Panc1 (cell line): ENCODE measurements at regions not wholly inside any gene's neighbourhood (a gene's known extent, or its start where the extent isn't known, plus 50 kb on each side); places are given as distances from the start of the nearest gene placed in this dataset.

ENCODE experiments used
- ATAC-seq: fragments of 200-7000 bp; cut with Tn5 transposase; 2 replicates; pipeline ENCODE4 v1.9.1; 2020; ENCODE audit warnings: mild to moderate bottlenecking, moderate library complexity
- BruUV-seq: library from RNA; stranded (reverse); fragments of 400-500 nt; replicated peaks from 2 replicates; lab custom pipeline; 2021; lab: Mats Ljungman, UMichigan
- CTCF ChIA-PET: fragments of 300-600 bp; sonication (Branson Sonifier 250); formaldehyde crosslinking; loops from one replicate; lab custom pipeline; 2022; ENCODE audit warnings: antibody characterized with exemption; lab: Charles Lee
- POLR2A ChIA-PET: fragments of 300-600 bp; sonication (Branson Sonifier 250); formaldehyde crosslinking; loops from one replicate; lab custom pipeline; 2022; ENCODE audit warnings: antibody characterized with exemption; lab: Charles Lee
- DNase-seq: peaks from one replicate; pipeline ENCODE4 v3.0.0-alpha.2; 2010; ENCODE audit warnings: low read depth, low spot score
- H3K27ac ChIP-seq: 2 replicates; pipeline ENCODE4 v1.5.1; 2011; ENCODE audit warnings: mild to moderate bottlenecking, low read length, inconsistent platforms
- H3K27me3 ChIP-seq: fragments of 200-500 bp; sonication (Bioruptor generic); 2 replicates; pipeline ENCODE4 v1.6.0; 2014; ENCODE audit warnings: low read length, inconsistent platforms; ENCODE audit not compliant: control insufficient read depth, insufficient read depth
- H3K36me3 ChIP-seq: fragments of 200-500 bp; sonication (Bioruptor generic); 2 replicates; pipeline ENCODE4 v1.5.1; 2014; ENCODE audit warnings: inconsistent platforms, mild to moderate bottlenecking, low read length, moderate library complexity; ENCODE audit not compliant: control insufficient read depth, insufficient read depth
- H3K4me1 ChIP-seq: 2 replicates; pipeline ENCODE4 v1.5.1; 2011; ENCODE audit warnings: inconsistent platforms, mild to moderate bottlenecking, low read length, moderate library complexity; ENCODE audit not compliant: control insufficient read depth, insufficient read depth
- H3K4me3 ChIP-seq, 2 experiments: 2 replicates each; pipeline ENCODE4 v1.5.1; 2011 to 2012; ENCODE audit warnings: low read depth in 2 of 2, low read length in 2 of 2, mild to moderate bottlenecking in 2 of 2, inconsistent platforms in 1 of 2, moderate library complexity in 1 of 2
- H3K9me3 ChIP-seq: fragments of 200-500 bp; sonication (Bioruptor generic); 2 replicates; pipeline ENCODE4 v1.5.1; 2014; ENCODE audit warnings: low read depth, mild to moderate bottlenecking, inconsistent platforms, low read length, moderate library complexity; ENCODE audit not compliant: control insufficient read depth, insufficient read depth
- POLR2AphosphoS5 ChIP-seq: IDR thresholded peaks from 2 replicates; pipeline ENCODE4 v1.6.1; 2012; ENCODE audit warnings: mild to moderate bottlenecking, low read depth, low read length, moderate library complexity
- REST ChIP-seq, 2 experiments: IDR thresholded peaks; 2 replicates each; pipeline ENCODE4 v1.6.1; 2011 to 2012; ENCODE audit warnings: low read depth in 2 of 2, control low read depth in 1 of 2, low read length in 1 of 2, mild to moderate bottlenecking in 1 of 2, moderate library complexity in 1 of 2; ENCODE audit not compliant: insufficient read depth in 1 of 2
- SIN3A ChIP-seq: IDR thresholded peaks from 2 replicates; pipeline ENCODE4 v1.6.1; 2012; ENCODE audit warnings: low read depth, mild to moderate bottlenecking, low read length, moderate library complexity, borderline replicate concordance; ENCODE audit not compliant: insufficient read depth
- TCF7L2 ChIP-seq: IDR thresholded peaks from 2 replicates; pipeline ENCODE4 v1.6.1; 2011; ENCODE audit warnings: mild to moderate bottlenecking, low read depth, low read length, inconsistent platforms
- in situ Hi-C: cut with HindIII; loops from 2 replicates; pipeline ENCODE4 v1.10.0; 2016; ENCODE audit warnings: low sequenced_read_pairs, low pct_unique_long_range_greater_than_20kb
- intact Hi-C: fragments of 100-400 bp; cut with micrococcal nuclease; formaldehyde crosslinking; loops from one replicate; pipeline ENCODE4 v1.10.0; 2022; ENCODE audit not compliant: unreplicated experiment
- TF ChIP-seq, protein P1 (sequence below): fragments of 450-650 bp; IDR thresholded peaks from 2 replicates; pipeline ENCODE4 v1.5.1; 2017; ENCODE audit warnings: mild to moderate bottlenecking

DNA sequence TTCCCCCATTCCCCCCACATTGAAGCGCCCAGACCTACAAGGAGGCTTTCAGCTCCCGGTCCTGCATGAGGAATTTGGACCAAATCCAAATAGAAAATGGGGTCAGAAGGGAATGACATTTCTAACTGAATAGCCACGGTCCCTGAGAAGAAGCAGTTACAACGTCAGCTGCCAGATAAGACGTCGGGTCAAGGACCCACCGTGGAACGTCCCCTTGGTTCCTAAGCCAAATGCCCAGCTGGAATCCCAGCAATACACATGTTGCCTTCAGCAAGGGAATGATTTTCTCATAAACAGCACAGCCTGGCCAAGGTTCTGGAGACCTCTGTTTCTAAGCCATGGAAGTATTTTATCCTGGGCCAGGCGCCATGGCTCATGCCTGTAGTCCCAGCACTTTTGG lies 109.1 kb upstream of the PEG3 start:
- CTCF ChIA-PET = no interaction called here
- DNase-seq (no peak), ATAC-seq (no peak)
- Histone ChIP-seq H3K27ac (no peak overlapping the region), H3K4me3 (no peak overlapping the region), H3K4me1 (no peaks in the 10 kb centered on the region), H3K27me3 (no peaks in the 10 kb centered on the region), H3K9me3 (no peaks in the 10 kb centered on the region), H3K36me3 (no peaks in the 10 kb centered on the region)
- POLR2A ChIA-PET = no interaction called here
- TF ChIP-seq REST (IDR thresholded peaks at IDR 0.05; ENCODE audit: insufficient read depth in 1 of 2, low read depth in 2 of 2, low read length in 1 of 2) (no peak), POLR2AphosphoS5 (no peak)
- TF ChIP-seq, protein P1, sequence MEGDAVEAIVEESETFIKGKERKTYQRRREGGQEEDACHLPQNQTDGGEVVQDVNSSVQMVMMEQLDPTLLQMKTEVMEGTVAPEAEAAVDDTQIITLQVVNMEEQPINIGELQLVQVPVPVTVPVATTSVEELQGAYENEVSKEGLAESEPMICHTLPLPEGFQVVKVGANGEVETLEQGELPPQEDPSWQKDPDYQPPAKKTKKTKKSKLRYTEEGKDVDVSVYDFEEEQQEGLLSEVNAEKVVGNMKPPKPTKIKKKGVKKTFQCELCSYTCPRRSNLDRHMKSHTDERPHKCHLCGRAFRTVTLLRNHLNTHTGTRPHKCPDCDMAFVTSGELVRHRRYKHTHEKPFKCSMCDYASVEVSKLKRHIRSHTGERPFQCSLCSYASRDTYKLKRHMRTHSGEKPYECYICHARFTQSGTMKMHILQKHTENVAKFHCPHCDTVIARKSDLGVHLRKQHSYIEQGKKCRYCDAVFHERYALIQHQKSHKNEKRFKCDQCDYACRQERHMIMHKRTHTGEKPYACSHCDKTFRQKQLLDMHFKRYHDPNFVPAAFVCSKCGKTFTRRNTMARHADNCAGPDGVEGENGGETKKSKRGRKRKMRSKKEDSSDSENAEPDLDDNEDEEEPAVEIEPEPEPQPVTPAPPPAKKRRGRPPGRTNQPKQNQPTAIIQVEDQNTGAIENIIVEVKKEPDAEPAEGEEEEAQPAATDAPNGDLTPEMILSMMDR = no peak
- no TSS peak for BruUV-seq
- in situ Hi-C loops (no loop called here), intact Hi-C loops (no loop called here)

- intact Hi-C loops = no loop called here
- POLR2A ChIA-PET = no interaction called here
- in situ Hi-C loops = no loop called here
- no peak overlapping the region for H3K27ac ChIP-seq
- no peak overlapping the region for H3K4me3 ChIP-seq
- CTCF ChIA-PET = no interaction called here
- H3K36me3 ChIP-seq = no peaks in the 10 kb centered on the region
- TF ChIP-seq TCF7L2 (no peak), POLR2AphosphoS5 (no peak), REST (IDR thresholded peaks at IDR 0.05; ENCODE audit: insufficient read depth in 1 of 2, low read depth in 2 of 2, low read length in 1 of 2) (no peak), SIN3A (no peak)
- TF ChIP-seq, protein P1 = no peak
- no peak for DNase-seq
- no peaks in the 10 kb centered on the region for H3K4me1 ChIP-seq
- no peaks in the 10 kb centered on the region for H3K27me3 ChIP-seq
- H3K9me3 ChIP-seq = no peaks in the 10 kb centered on the region
- BruUV-seq = no TSS peak
- no peak for ATAC-seq
Measured at GRCh38 chr19:56951672-56952071, 111.1 kb upstream of the PEG3 start.
